Adrenal gland (tissue), 5 donors: ENCODE measurements at regions not wholly inside any gene's neighbourhood (a gene's known extent, or its start where the extent isn't known, plus 50 kb on each side); places are given as distances from the start of the nearest gene placed in this dataset.

Experiments
- POLR2A ChIP-seq, 2 donors: fragments of 450-650 bp; IDR thresholded peaks; one replicate each; pipeline ENCODE4 v1.6.1; 2017; ENCODE audit warnings: antibody characterized with exemption in 2 of 2, mild to moderate bottlenecking in 2 of 2, moderate library complexity in 1 of 2
- TF ChIP-seq, protein P1 (sequence below), 6 experiments: fragments of 450-650 bp in 4 of 6; fragments of 200-600 bp in 2 of 6; sonication (generic) in 1 of 6; IDR thresholded peaks; 1 replicate in 5 of 6; 2 replicates in 1 of 6; pipeline versions ENCODE4 v1.5.1 to v1.8.0; 2016 to 2021; ENCODE audit warnings: antibody characterized with exemption in 6 of 6, mild to moderate bottlenecking in 2 of 6, moderate library complexity in 1 of 6
- donor health status: DM: no; HTN: no; CAD: no.

DNA sequence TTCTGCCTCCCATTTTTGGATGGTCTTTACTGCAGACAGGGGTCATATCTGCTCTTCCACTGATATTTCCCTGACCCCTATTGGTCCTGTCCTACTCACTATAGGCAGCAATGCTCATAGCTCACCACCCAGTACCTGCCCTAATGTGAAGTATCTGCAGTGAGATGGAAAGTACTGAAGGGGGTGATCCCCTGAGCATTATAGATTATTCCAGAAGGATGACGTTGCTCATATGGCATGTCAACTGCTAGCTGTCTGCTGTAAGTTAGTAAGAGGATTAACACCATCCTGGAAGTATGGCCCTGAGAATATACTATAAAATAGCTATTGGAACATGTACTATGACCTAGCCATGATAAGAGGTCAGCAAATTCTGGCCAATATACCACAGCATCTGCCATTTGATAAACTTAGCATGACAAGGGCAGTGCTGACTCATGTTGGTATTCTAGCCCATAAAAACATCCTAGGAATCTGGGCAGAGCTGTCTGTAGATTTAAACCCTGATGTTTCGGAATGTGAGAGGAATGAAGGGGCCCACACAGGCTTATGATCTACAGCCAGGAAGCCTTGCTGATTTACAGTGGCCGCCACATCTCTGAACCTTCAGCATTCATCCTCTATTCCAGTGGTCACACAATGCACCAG, 451.4 kb downstream of the TNS1 start:
- TF ChIP-seq, protein P1, sequence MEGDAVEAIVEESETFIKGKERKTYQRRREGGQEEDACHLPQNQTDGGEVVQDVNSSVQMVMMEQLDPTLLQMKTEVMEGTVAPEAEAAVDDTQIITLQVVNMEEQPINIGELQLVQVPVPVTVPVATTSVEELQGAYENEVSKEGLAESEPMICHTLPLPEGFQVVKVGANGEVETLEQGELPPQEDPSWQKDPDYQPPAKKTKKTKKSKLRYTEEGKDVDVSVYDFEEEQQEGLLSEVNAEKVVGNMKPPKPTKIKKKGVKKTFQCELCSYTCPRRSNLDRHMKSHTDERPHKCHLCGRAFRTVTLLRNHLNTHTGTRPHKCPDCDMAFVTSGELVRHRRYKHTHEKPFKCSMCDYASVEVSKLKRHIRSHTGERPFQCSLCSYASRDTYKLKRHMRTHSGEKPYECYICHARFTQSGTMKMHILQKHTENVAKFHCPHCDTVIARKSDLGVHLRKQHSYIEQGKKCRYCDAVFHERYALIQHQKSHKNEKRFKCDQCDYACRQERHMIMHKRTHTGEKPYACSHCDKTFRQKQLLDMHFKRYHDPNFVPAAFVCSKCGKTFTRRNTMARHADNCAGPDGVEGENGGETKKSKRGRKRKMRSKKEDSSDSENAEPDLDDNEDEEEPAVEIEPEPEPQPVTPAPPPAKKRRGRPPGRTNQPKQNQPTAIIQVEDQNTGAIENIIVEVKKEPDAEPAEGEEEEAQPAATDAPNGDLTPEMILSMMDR (IDR thresholded peaks at IDR 0.05) = no peak
- no peak for TF ChIP-seq POLR2A (IDR thresholded peaks at IDR 0.05)
